ENCODE measurements at regions not wholly inside any gene's neighbourhood (a gene's known extent, or its start where the extent isn't known, plus 50 kb on each side); places are given as distances from the start of the nearest gene placed in this dataset.

GRCh38 chr12:127145241-127145928, 1121.6 kb upstream of the TMEM132C start:
- Histone ChIP-seq H3K9me2 (ENCODE audit: low read depth, low read length) (no peaks in the 10 kb centered on the region), H3F3A (ENCODE audit: insufficient read depth, low read length) (no peaks in the 10 kb centered on the region), H3K27me3 (ENCODE audit: insufficient read depth, low read length) (no peaks in the 10 kb centered on the region), H3K9me3 (ENCODE audit: low read length) (no peaks in the 10 kb centered on the region), H2AFZ (ENCODE audit: low read length) (no peak overlapping the region), H3K36me3 (ENCODE audit: insufficient read depth, low read length) (no peaks in the 10 kb centered on the region), H4K20me1 (ENCODE audit: insufficient read depth, low read length) (no peaks in the 10 kb centered on the region), H3K79me2 (ENCODE audit: insufficient read depth, low read length) (no peaks in the 10 kb centered on the region), H3K9ac (ENCODE audit: low read length) (no peak overlapping the region), H3K27ac (ENCODE audit: low read depth, low read length, poor library complexity, severe bottlenecking) (no peak overlapping the region), H3K4me2 (ENCODE audit: low read length) (no peak overlapping the region), H3K4me1 (ENCODE audit: insufficient read depth, low read length, severe bottlenecking) (no peaks in the 10 kb centered on the region), H3K4me3 (ENCODE audit: low read depth, low read length, poor library complexity, severe bottlenecking) (no peak overlapping the region)
- no peak for TF ChIP-seq EZH2 (IDR thresholded peaks at IDR 0.05; ENCODE audit: borderline replicate concordance, low read length)

- Histone ChIP-seq H4K20me1 (ENCODE audit: insufficient read depth, low read length) (no peaks in the 10 kb centered on the region), H3K9me2 (ENCODE audit: low read depth, low read length) (no peaks in the 10 kb centered on the region), H3F3A (ENCODE audit: insufficient read depth, low read length) (no peaks in the 10 kb centered on the region), H3K9ac (ENCODE audit: low read length) (no peak overlapping the region), H3K9me3 (ENCODE audit: low read length) (no peaks in the 10 kb centered on the region), H3K4me3 (ENCODE audit: low read depth, low read length, poor library complexity, severe bottlenecking) (no peak overlapping the region), H3K4me2 (ENCODE audit: low read length) (no peak overlapping the region), H3K79me2 (ENCODE audit: insufficient read depth, low read length) (no peaks in the 10 kb centered on the region), H3K27me3 (ENCODE audit: insufficient read depth, low read length) (no peaks in the 10 kb centered on the region), H3K27ac (ENCODE audit: low read depth, low read length, poor library complexity, severe bottlenecking) (no peak overlapping the region), H3K4me1 (ENCODE audit: insufficient read depth, low read length, severe bottlenecking) (no peaks in the 10 kb centered on the region), H3K36me3 (ENCODE audit: insufficient read depth, low read length) (no peaks in the 10 kb centered on the region), H2AFZ (ENCODE audit: low read length) (no peak overlapping the region)
- no peak for TF ChIP-seq CTCF (IDR thresholded peaks at IDR 0.05; ENCODE audit: low read length)
- TF ChIP-seq EZH2 (IDR thresholded peaks at IDR 0.05; ENCODE audit: borderline replicate concordance, low read length) = no peak
Measured at GRCh38 chr12:127145929-127146789, 1120.8 kb upstream of the TMEM132C start.

GRCh38 chr12:127146991-127147718, 1119.8 kb upstream of the TMEM132C start:
- Histone ChIP-seq H4K20me1 (ENCODE audit: insufficient read depth, low read length) (no peaks in the 10 kb centered on the region), H3K4me2 (ENCODE audit: low read length) (no peak overlapping the region), H3K79me2 (ENCODE audit: insufficient read depth, low read length) (no peaks in the 10 kb centered on the region), H3K9me2 (ENCODE audit: low read depth, low read length) (no peaks in the 10 kb centered on the region), H3K9ac (ENCODE audit: low read length) (no peak overlapping the region), H3K27me3 (ENCODE audit: insufficient read depth, low read length) (no peaks in the 10 kb centered on the region), H3K36me3 (ENCODE audit: insufficient read depth, low read length) (no peaks in the 10 kb centered on the region), H3K9me3 (ENCODE audit: low read length) (no peaks in the 10 kb centered on the region), H3K4me3 (ENCODE audit: low read depth, low read length, poor library complexity, severe bottlenecking) (no peak overlapping the region), H3K27ac (ENCODE audit: low read depth, low read length, poor library complexity, severe bottlenecking) (no peak overlapping the region), H2AFZ (ENCODE audit: low read length) (no peak overlapping the region), H3F3A (ENCODE audit: insufficient read depth, low read length) (no peaks in the 10 kb centered on the region), H3K4me1 (ENCODE audit: insufficient read depth, low read length, severe bottlenecking) (no peaks in the 10 kb centered on the region)
- TF ChIP-seq CTCF (IDR thresholded peaks at IDR 0.05; ENCODE audit: low read length) (no peak), EZH2 (IDR thresholded peaks at IDR 0.05; ENCODE audit: borderline replicate concordance, low read length) (no peak)
